ENCODE measurements at regions not wholly inside any gene's neighbourhood (a gene's known extent, or its start where the extent isn't known, plus 50 kb on each side); places are given as distances from the start of the nearest gene placed in this dataset.

DNA sequence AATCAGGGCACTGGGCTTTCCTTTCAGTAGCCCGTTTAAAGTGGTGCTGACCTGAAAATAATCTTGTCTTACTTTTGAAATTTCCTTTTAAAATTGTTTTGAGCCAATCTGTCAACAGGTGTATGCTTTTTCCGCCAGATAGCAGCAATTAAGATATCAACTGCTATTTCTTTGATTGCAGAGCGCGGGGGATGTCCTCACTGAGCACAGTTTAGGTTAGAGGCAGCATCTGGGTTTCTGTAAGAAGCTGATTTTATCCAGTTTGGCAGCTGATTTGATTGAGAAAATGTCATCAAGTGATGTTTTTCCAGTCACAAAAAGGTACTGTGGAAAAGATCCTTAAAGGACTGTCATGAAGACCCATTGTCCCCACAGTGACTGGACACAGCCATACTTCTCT, 371.8 kb downstream of the ADAMTS20 start:
- TF ChIP-seq, protein P1, sequence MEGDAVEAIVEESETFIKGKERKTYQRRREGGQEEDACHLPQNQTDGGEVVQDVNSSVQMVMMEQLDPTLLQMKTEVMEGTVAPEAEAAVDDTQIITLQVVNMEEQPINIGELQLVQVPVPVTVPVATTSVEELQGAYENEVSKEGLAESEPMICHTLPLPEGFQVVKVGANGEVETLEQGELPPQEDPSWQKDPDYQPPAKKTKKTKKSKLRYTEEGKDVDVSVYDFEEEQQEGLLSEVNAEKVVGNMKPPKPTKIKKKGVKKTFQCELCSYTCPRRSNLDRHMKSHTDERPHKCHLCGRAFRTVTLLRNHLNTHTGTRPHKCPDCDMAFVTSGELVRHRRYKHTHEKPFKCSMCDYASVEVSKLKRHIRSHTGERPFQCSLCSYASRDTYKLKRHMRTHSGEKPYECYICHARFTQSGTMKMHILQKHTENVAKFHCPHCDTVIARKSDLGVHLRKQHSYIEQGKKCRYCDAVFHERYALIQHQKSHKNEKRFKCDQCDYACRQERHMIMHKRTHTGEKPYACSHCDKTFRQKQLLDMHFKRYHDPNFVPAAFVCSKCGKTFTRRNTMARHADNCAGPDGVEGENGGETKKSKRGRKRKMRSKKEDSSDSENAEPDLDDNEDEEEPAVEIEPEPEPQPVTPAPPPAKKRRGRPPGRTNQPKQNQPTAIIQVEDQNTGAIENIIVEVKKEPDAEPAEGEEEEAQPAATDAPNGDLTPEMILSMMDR (IDR thresholded peaks at IDR 0.05), result no peak
- TF ChIP-seq POLR2A (IDR thresholded peaks at IDR 0.05) (no peak), EP300 (IDR thresholded peaks at IDR 0.05) (no peak), POLR2AphosphoS5 (IDR thresholded peaks at IDR 0.05) (no peak)
